Esophagus squamous epithelium (tissue), 5 donors: ENCODE measurements at regions not wholly inside any gene's neighbourhood (a gene's known extent, or its start where the extent isn't known, plus 50 kb on each side); places are given as distances from the start of the nearest gene placed in this dataset.

ENCODE experiments used
- DNase-seq: peaks from one replicate; lab custom pipeline; 2025; lab: John Stamatoyannopoulos, UW
- H3K27ac ChIP-seq, 4 donors: fragments of 200-600 bp; sonication (generic); one replicate each; pipeline ENCODE4 v1.5.1; 2016 to 2019; ENCODE audit warnings: mild to moderate bottlenecking in 1 of 4
- H3K27me3 ChIP-seq, 4 donors: fragments of 200-600 bp; sonication (generic); 1 replicate in 3 of 4; 2 replicates in 1 of 4; pipeline versions ENCODE4 v1.5.1 to v1.6.0; 2017 to 2021; ENCODE audit warnings: antibody characterized with exemption in 1 of 4
- H3K36me3 ChIP-seq, 3 donors: fragments of 200-600 bp; sonication (generic); one replicate each; pipeline ENCODE4 v1.5.1; 2016 to 2019
- H3K4me1 ChIP-seq, 3 donors: fragments of 200-600 bp; sonication (generic); one replicate each; pipeline ENCODE4 v1.5.1; 2017 to 2019
- H3K4me3 ChIP-seq, 4 donors: fragments of 200-600 bp; sonication (generic); 1 replicate in 3 of 4; 2 replicates in 1 of 4; pipeline ENCODE4 v1.5.1; 2016 to 2019; ENCODE audit warnings: mild to moderate bottlenecking in 2 of 4, moderate library complexity in 1 of 4
- H3K9me3 ChIP-seq, 3 donors: fragments of 200-600 bp; sonication (generic); one replicate each; pipeline ENCODE4 v1.5.1; 2016 to 2019
- POLR2A ChIP-seq, 4 donors: fragments of 450-650 bp; IDR thresholded peaks; one replicate each; pipeline ENCODE4 v1.6.1; 2017; ENCODE audit warnings: antibody characterized with exemption in 4 of 4, mild to moderate bottlenecking in 4 of 4, moderate library complexity in 3 of 4
- WGBS, 2 donors: methylation state at CpG; one replicate each; pipeline ENCODE4 v1.1.5; 2018; 5-methylcytosine and 5-hydroxymethylcytosine counted together
- intact Hi-C: fragments of 100-400 bp; cut with DNase I; formaldehyde crosslinking; loops from one replicate; pipeline ENCODE4 v1.15.0; 2022
- TF ChIP-seq, protein P1 (sequence below), 6 experiments: fragments of 450-650 bp in 4 of 6; fragments of 200-600 bp in 2 of 6; sonication (generic) in 2 of 6; IDR thresholded peaks; one replicate each; pipeline ENCODE4 v1.5.1; 2016 to 2019; ENCODE audit warnings: antibody characterized with exemption in 6 of 6, mild to moderate bottlenecking in 4 of 6, moderate library complexity in 4 of 6
- donor health status: DM: yes; HTN: yes; CAD: no.

DNA sequence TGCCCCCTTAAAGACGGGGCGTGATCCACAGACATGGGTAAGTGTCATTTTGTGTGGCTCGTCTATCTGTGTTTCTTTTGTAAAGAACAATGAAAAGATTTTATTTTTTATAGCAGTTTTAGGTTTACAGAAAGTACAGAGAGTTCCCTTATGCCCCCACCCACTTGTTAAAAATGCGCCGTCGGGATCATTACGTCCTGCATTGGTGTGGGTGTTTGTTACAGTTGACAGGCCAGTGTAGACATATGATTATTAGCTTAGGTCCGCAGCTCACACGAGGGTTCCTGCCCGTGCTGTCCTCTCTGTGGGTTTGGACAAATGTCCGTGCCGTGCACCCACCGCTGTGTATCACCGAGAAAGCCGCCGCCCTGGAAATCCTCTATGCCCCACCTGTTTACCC lies 50.5 kb downstream of the RGS12 start:
- TF ChIP-seq, protein P1, sequence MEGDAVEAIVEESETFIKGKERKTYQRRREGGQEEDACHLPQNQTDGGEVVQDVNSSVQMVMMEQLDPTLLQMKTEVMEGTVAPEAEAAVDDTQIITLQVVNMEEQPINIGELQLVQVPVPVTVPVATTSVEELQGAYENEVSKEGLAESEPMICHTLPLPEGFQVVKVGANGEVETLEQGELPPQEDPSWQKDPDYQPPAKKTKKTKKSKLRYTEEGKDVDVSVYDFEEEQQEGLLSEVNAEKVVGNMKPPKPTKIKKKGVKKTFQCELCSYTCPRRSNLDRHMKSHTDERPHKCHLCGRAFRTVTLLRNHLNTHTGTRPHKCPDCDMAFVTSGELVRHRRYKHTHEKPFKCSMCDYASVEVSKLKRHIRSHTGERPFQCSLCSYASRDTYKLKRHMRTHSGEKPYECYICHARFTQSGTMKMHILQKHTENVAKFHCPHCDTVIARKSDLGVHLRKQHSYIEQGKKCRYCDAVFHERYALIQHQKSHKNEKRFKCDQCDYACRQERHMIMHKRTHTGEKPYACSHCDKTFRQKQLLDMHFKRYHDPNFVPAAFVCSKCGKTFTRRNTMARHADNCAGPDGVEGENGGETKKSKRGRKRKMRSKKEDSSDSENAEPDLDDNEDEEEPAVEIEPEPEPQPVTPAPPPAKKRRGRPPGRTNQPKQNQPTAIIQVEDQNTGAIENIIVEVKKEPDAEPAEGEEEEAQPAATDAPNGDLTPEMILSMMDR (IDR thresholded peaks at IDR 0.05), result no peak
- TF ChIP-seq POLR2A (IDR thresholded peaks at IDR 0.05), result no peak
- intact Hi-C loops, result no loop called here
- WGBS, 2 donors, result 85 to 89% methylated on average over 16 of the region's 16 CpGs
- Histone ChIP-seq H3K4me3 (no peak overlapping the region), H3K27me3 (no peaks in the 10 kb centered on the region), H3K4me1 (peaks cover 5 to 52% (median 6%) of the 10 kb centered on the region in 3 donors), H3K9me3 (no peaks in the 10 kb centered on the region), H3K27ac (no peak overlapping the region), H3K36me3 (peaks cover 0 to 14% (median 0%) of the 10 kb centered on the region in 3 donors)
- no peak for DNase-seq

DNA sequence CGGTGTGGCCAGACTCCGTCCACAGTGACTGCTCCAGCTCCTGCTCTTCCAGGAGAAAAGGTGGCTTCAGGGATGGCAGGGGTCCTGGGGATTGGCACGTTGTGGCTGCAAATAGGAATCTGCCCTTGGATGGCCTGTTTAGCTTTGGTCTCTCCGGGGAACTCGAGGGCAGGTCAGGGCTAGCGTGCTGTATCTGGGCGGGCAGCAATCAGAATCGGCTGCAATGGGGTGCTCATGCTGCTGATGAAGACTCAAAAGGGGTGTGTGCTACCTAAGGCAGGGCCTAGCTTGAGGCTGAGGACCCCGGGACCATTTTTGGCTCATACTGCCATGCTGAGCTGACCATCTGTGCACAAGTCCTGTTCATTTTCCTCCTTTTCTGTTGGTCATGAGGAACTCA lies 51.3 kb downstream of the RGS12 start:
- Histone ChIP-seq H3K36me3 (peaks cover 0 to 14% (median 0%) of the 10 kb centered on the region in 3 donors), H3K4me1 (peaks cover 5 to 51% (median 6%) of the 10 kb centered on the region in 3 donors), H3K4me3 (no peak overlapping the region), H3K9me3 (no peaks in the 10 kb centered on the region), H3K27ac (no peak overlapping the region), H3K27me3 (no peaks in the 10 kb centered on the region)
- no peak for TF ChIP-seq POLR2A (IDR thresholded peaks at IDR 0.05)
- TF ChIP-seq, protein P1 (IDR thresholded peaks at IDR 0.05), result no peak
- DNase-seq, result no peak
- WGBS, 2 donors, result 61 to 84% methylated on average over 3 to 9 of the region's 9 CpGs
- intact Hi-C loops, result no loop called here

- TF ChIP-seq POLR2A (IDR thresholded peaks at IDR 0.05), result no peak
- TF ChIP-seq, protein P1 (IDR thresholded peaks at IDR 0.05), result no peak
- intact Hi-C loops, result no loop called here
- no CpG with 5 or more reads among the region's 4 CpGs for WGBS, 2 donors
- H3K9me3 ChIP-seq, result no peaks in the 10 kb centered on the region
- H3K27ac ChIP-seq, result no peak overlapping the region
- H3K4me1 ChIP-seq, result peaks cover 5 to 46% (median 6%) of the 10 kb centered on the region in 3 donors
- DNase-seq, result no peak
- no peaks in the 10 kb centered on the region for H3K27me3 ChIP-seq
- peaks cover 0 to 14% (median 0%) of the 10 kb centered on the region in 3 donors for H3K36me3 ChIP-seq
- no peak overlapping the region for H3K4me3 ChIP-seq
Observed at GRCh38 chr4:3344596-3344995, 51.8 kb downstream of the RGS12 start.

DNA sequence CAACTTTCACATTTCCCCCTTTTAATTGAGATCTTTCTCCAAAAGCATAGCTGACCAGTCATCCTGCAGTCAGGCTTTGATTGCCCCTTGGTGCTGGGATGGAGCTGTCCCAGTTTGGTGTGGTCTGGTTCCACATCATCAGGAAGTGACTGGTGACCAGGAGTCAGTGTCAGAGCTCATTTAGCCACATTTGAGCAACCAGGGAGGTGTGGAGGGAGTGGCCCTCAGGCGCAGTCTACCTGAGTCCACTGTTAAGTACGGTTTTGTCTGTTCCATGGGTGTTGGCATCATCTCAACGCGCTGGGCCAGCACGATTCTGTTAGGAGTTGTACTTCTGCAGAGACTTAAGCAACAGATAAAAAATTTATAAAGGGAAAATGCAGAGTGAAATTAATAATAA lies 52.6 kb downstream of the RGS12 start:
- intact Hi-C loops, result no loop called here
- peaks cover 0 to 14% (median 0%) of the 10 kb centered on the region in 3 donors for H3K36me3 ChIP-seq
- no peak for DNase-seq
- H3K9me3 ChIP-seq, result no peaks in the 10 kb centered on the region
- no peaks in the 10 kb centered on the region for H3K27me3 ChIP-seq
- H3K4me1 ChIP-seq, result peaks cover 0 to 38% (median 3%) of the 10 kb centered on the region in 3 donors
- TF ChIP-seq, protein P1 (IDR thresholded peaks at IDR 0.05), result no peak
- no peak for TF ChIP-seq POLR2A (IDR thresholded peaks at IDR 0.05)
- H3K4me3 ChIP-seq, result no peak overlapping the region
- H3K27ac ChIP-seq, result no peak overlapping the region
- WGBS, 2 donors, result 32 to 55% methylated on average over 5 of the region's 5 CpGs

- H3K4me3 ChIP-seq, result no peak overlapping the region
- peaks cover 0 to 14% (median 0%) of the 10 kb centered on the region in 3 donors for H3K36me3 ChIP-seq
- WGBS, 2 donors, result 33 to 39% methylated on average over 4 of the region's 4 CpGs
- DNase-seq, result no peak
- H3K27me3 ChIP-seq, result no peaks in the 10 kb centered on the region
- TF ChIP-seq POLR2A (IDR thresholded peaks at IDR 0.05), result no peak
- TF ChIP-seq, protein P1 (IDR thresholded peaks at IDR 0.05), result peak; percentile 69 to 95 (median 86)
- peaks cover 0 to 31% (median 3%) of the 10 kb centered on the region in 3 donors for H3K4me1 ChIP-seq
- intact Hi-C loops, result loop anchor here (2.0 kb wide), 1 partner anchor 97 kb away; no protein-coding TSS in a partner anchor
- no peaks in the 10 kb centered on the region for H3K9me3 ChIP-seq
- no peak overlapping the region for H3K27ac ChIP-seq
Observed at GRCh38 chr4:3346146-3346545, 53.3 kb downstream of the RGS12 start.
